Ascending aorta (tissue), 2 donors: ENCODE measurements at regions not wholly inside any gene's neighbourhood (a gene's known extent, or its start where the extent isn't known, plus 50 kb on each side); places are given as distances from the start of the nearest gene placed in this dataset.

ENCODE experiments used
- DNase-seq, 2 donors: peaks; one replicate each; pipeline ENCODE4 v3.0.0-alpha.2; 2019; ENCODE audit warnings: low spot score in 2 of 2
- H3K27ac ChIP-seq, 2 donors: fragments of 200-600 bp; sonication (generic); one replicate each; pipeline ENCODE4 v1.5.1; 2016 to 2017; ENCODE audit warnings: mild to moderate bottlenecking in 1 of 2
- H3K27me3 ChIP-seq: fragments of 200-600 bp; sonication (generic); one replicate; pipeline ENCODE4 v1.5.1; 2017
- H3K36me3 ChIP-seq, 2 donors: fragments of 200-600 bp; sonication (generic); one replicate each; pipeline ENCODE4 v1.5.1; 2016
- H3K4me1 ChIP-seq, 2 donors: fragments of 200-600 bp; sonication (generic); one replicate each; pipeline ENCODE4 v1.5.1; 2016 to 2017; ENCODE audit warnings: mild to moderate bottlenecking in 1 of 2
- H3K4me3 ChIP-seq, 2 donors: fragments of 200-600 bp; sonication (generic); one replicate each; pipeline ENCODE4 v1.5.1; 2016 to 2017; ENCODE audit warnings: mild to moderate bottlenecking in 1 of 2
- H3K9me3 ChIP-seq, 2 donors: fragments of 200-600 bp; sonication (generic); one replicate each; pipeline ENCODE4 v1.5.1; 2016
- CTCF ChIP-seq, 3 experiments: fragments of 200-600 bp in 2 of 3; fragments of 450-650 bp in 1 of 3; sonication (generic) in 2 of 3; IDR thresholded peaks; one replicate each; pipeline ENCODE4 v1.5.1; 2016 to 2019; ENCODE audit warnings: antibody characterized with exemption in 3 of 3, mild to moderate bottlenecking in 1 of 3, moderate library complexity in 1 of 3
- intact Hi-C: fragments of 100-400 bp; cut with DNase I; formaldehyde crosslinking; loops from one replicate; pipeline ENCODE4 v1.15.1; 2023

- intact Hi-C loops: no loop called here
- no peak for TF ChIP-seq CTCF (IDR thresholded peaks at IDR 0.05)
- DNase-seq: no peak
Measured at GRCh38 chr20:2245637-2246036, 50.2 kb upstream of the TGM3 start.

More at GRCh38 chr20:2245637-2246036, 50.2 kb upstream of the TGM3 start:
- Histone ChIP-seq H3K36me3 (no peaks in the 10 kb centered on the region), H3K4me1 (no peaks in the 10 kb centered on the region), H3K4me3 (no peak overlapping the region), H3K27ac (no peak overlapping the region), H3K27me3 (no peaks in the 10 kb centered on the region), H3K9me3 (no peaks in the 10 kb centered on the region)
